ENCODE measurements at regions not wholly inside any gene's neighbourhood (a gene's known extent, or its start where the extent isn't known, plus 50 kb on each side); places are given as distances from the start of the nearest gene placed in this dataset.
"Not testable (repeated sequence)": the region's sequence is repeated elsewhere in the genome, so short reads cannot be mapped to it uniquely, and the experiment has no call there.

DNA sequence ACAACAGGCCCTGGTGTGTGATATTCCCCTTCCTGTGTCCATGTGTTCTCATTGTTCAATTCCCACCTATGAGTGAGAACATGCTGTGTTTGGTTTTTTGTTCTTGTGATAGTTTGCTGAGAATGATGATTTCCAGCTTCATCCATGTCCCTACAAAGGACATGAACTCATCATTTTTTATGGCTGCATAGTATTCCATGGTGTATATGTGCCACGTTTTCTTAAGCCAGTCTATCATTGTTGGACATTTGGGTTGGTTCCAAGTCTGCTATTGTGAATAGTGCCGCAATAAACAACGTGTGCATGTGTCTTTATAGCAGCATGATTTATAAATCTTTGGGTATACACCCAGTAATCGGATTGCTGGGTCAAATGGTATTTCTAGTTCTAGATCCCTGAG is 72.6 kb upstream of the NHSL2 start:
- TF ChIP-seq EP300, POLR2AphosphoS5 (IDR thresholded peaks at IDR 0.05): not testable (repeated sequence)

Data from stomach (tissue), 4 donors.